ENCODE measurements at regions not wholly inside any gene's neighbourhood (a gene's known extent, or its start where the extent isn't known, plus 50 kb on each side); places are given as distances from the start of the nearest gene placed in this dataset.

DNA sequence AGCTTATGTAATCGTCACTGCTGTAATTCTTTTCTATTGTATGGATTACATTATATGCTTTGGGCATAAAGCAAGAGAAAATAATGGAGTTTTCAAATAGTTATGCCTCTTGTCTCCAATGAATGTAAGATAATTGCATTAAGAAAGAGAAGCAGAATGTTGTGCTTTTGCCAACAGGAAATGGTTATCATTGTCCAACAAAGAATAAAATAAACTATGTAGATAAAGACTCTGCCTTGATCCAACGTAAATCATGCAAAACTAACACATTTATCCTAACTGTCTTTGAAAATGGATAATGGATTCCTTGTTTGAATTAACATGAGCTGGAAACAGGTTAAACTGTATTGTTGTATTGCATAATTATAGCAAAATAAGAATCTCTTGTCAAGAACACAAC lies 1709.0 kb downstream of the PCDH7 start:
- Histone ChIP-seq H3K27me3 (ENCODE audit: control insufficient read depth, insufficient read depth, low read length) (no peaks in the 10 kb centered on the region), H2AFZ (no peak overlapping the region), H3K36me3 (ENCODE audit: control insufficient read depth, insufficient read depth, low read length) (no peaks in the 10 kb centered on the region), H3K9me3 (ENCODE audit: control insufficient read depth, low read length) (no peaks in the 10 kb centered on the region), H3K4me2 (ENCODE audit: low read length) (no peak overlapping the region), H3K9ac (no peak overlapping the region), H3K27ac (no peak overlapping the region), H3K4me3 (ENCODE audit: low read depth, low read length) (no peak overlapping the region), H3K4me1 (no peaks in the 10 kb centered on the region), H3K79me2 (no peaks in the 10 kb centered on the region)
- TF ChIP-seq, protein P1, sequence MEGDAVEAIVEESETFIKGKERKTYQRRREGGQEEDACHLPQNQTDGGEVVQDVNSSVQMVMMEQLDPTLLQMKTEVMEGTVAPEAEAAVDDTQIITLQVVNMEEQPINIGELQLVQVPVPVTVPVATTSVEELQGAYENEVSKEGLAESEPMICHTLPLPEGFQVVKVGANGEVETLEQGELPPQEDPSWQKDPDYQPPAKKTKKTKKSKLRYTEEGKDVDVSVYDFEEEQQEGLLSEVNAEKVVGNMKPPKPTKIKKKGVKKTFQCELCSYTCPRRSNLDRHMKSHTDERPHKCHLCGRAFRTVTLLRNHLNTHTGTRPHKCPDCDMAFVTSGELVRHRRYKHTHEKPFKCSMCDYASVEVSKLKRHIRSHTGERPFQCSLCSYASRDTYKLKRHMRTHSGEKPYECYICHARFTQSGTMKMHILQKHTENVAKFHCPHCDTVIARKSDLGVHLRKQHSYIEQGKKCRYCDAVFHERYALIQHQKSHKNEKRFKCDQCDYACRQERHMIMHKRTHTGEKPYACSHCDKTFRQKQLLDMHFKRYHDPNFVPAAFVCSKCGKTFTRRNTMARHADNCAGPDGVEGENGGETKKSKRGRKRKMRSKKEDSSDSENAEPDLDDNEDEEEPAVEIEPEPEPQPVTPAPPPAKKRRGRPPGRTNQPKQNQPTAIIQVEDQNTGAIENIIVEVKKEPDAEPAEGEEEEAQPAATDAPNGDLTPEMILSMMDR (IDR thresholded peaks at IDR 0.05), result no peak

DNA sequence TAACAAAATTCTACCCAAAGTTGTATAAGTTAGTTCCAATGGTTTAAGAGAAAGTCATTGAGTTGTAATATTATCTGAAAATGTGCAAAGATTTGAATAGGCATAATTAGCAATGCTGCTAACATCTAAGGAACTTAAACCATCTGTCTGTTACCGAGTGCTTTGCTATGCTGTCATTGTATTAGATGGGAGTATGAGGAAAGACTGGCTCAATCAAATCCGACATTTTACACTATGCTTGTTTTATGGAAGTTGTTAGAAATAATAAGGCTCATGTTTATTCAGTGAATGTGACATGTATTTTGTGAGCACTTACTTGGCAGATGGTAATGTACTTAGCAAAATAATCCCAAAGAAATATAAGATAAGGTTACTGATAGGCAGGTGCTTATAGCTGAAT lies 1715.1 kb downstream of the PCDH7 start:
- TF ChIP-seq, protein P1 (IDR thresholded peaks at IDR 0.05), result no peak
- no peak overlapping the region for H3K9ac ChIP-seq
- no peaks in the 10 kb centered on the region for H3K4me1 ChIP-seq

DNA sequence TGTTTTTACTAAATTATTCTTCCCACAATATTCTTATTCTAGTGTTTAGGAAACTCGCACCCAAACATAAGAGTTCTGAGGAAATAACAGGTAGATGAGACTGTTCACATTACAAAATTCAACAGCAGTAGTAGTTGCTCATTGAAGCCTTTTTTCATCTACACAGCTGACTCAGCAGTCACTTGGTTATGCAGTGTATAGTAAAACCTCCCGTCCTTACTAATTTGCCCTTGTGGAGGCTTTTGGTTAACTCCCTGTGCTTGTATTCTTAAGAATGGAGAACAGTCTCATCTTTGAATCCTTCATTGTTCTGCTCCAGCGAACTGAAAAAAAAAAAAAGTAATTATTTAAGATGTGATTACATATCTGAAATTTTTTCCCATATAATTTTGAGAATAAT lies 1716.6 kb downstream of the PCDH7 start:
- H2AFZ ChIP-seq, result no peak overlapping the region
- H3K4me3 ChIP-seq (ENCODE audit: low read depth, low read length), result no peak overlapping the region
- H3K79me2 ChIP-seq, result no peaks in the 10 kb centered on the region
- no peak overlapping the region for H3K9ac ChIP-seq
- H3K4me2 ChIP-seq (ENCODE audit: low read length), result no peak overlapping the region
- TF ChIP-seq, protein P1 (IDR thresholded peaks at IDR 0.05), result no peak
- no peaks in the 10 kb centered on the region for H3K27me3 ChIP-seq (ENCODE audit: control insufficient read depth, insufficient read depth, low read length)
- H3K27ac ChIP-seq, result no peak overlapping the region
- H3K9me3 ChIP-seq (ENCODE audit: control insufficient read depth, low read length), result no peaks in the 10 kb centered on the region
- H3K36me3 ChIP-seq (ENCODE audit: control insufficient read depth, insufficient read depth, low read length), result no peaks in the 10 kb centered on the region
- no peaks in the 10 kb centered on the region for H3K4me1 ChIP-seq

More for the DNA sequence above, 1715.1 kb downstream of the PCDH7 start:
- no peak overlapping the region for H3K4me2 ChIP-seq (ENCODE audit: low read length)
- H3K4me3 ChIP-seq (ENCODE audit: low read depth, low read length), result no peak overlapping the region
- H3K27ac ChIP-seq, result no peak overlapping the region
- no peak overlapping the region for H2AFZ ChIP-seq
- H3K36me3 ChIP-seq (ENCODE audit: control insufficient read depth, insufficient read depth, low read length), result no peaks in the 10 kb centered on the region
- no peaks in the 10 kb centered on the region for H3K27me3 ChIP-seq (ENCODE audit: control insufficient read depth, insufficient read depth, low read length)
- H3K9me3 ChIP-seq (ENCODE audit: control insufficient read depth, low read length), result no peaks in the 10 kb centered on the region
- no peaks in the 10 kb centered on the region for H3K79me2 ChIP-seq

DNA sequence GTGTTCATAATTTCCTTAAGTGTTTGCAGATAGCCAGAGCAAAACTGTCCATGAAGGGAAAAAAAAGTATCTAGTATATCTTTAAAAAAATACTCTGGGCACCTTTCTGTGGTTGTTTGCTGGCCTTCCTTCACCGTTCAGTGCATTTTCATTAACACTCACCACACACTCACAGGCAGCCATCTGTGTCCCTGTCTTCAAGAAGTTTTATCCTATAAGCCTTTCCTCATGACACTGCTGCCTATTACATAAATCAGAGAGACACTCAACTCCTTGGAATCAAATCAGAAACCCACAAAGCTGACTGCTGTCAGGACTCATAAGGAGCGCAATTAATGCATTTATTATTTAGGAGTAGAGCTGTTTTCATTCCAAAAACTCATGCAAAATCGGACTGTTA lies 1720.2 kb downstream of the PCDH7 start:
- H3K4me2 ChIP-seq (ENCODE audit: low read length), result no peak overlapping the region
- no peak overlapping the region for H3K27ac ChIP-seq
- no peaks in the 10 kb centered on the region for H3K36me3 ChIP-seq (ENCODE audit: control insufficient read depth, insufficient read depth, low read length)
- H3K9me3 ChIP-seq (ENCODE audit: control insufficient read depth, low read length), result no peaks in the 10 kb centered on the region
- H3K9ac ChIP-seq, result no peak overlapping the region
- TF ChIP-seq, protein P1 (IDR thresholded peaks at IDR 0.05), result no peak
- no peaks in the 10 kb centered on the region for H3K79me2 ChIP-seq
- H2AFZ ChIP-seq, result no peak overlapping the region
- H3K4me1 ChIP-seq, result no peaks in the 10 kb centered on the region
- H3K4me3 ChIP-seq (ENCODE audit: low read depth, low read length), result no peak overlapping the region
- no peaks in the 10 kb centered on the region for H3K27me3 ChIP-seq (ENCODE audit: control insufficient read depth, insufficient read depth, low read length)

DNA sequence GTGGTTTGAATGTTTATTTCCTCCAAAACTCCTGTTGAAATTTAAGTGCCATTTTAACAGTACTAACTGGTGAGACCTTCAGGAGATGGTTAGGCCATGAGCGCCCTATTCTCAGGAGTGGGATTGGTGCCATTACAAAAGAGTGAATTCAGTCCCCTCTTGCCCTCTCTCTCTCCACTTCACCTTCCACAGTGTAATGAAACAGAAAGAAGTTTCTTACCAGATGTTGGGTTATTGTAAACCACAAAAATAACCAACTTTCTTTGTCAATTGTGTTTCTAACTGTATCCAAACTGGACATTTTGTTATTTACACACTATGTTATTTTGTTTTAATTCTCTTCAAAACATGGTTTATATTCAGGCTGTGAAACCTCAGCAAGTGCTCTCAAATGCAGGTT lies 1734.3 kb downstream of the PCDH7 start:
- TF ChIP-seq, protein P1 (IDR thresholded peaks at IDR 0.05), result no peak
- H3K36me3 ChIP-seq (ENCODE audit: control insufficient read depth, insufficient read depth, low read length), result no peaks in the 10 kb centered on the region
- no peak overlapping the region for H3K27ac ChIP-seq
- H3K4me3 ChIP-seq (ENCODE audit: low read depth, low read length), result no peak overlapping the region
- no peak overlapping the region for H2AFZ ChIP-seq
- no peaks in the 10 kb centered on the region for H3K9me3 ChIP-seq (ENCODE audit: control insufficient read depth, low read length)
- no peak overlapping the region for H3K4me2 ChIP-seq (ENCODE audit: low read length)
- no peaks in the 10 kb centered on the region for H3K4me1 ChIP-seq
- no peaks in the 10 kb centered on the region for H3K27me3 ChIP-seq (ENCODE audit: control insufficient read depth, insufficient read depth, low read length)
- H3K9ac ChIP-seq, result no peak overlapping the region
- no peaks in the 10 kb centered on the region for H3K79me2 ChIP-seq
